ENCODE measurements at regions not wholly inside any gene's neighbourhood (a gene's known extent, or its start where the extent isn't known, plus 50 kb on each side); places are given as distances from the start of the nearest gene placed in this dataset. TPM values are rescaled to one million over a fixed set of nuclear protein-coding genes. Genes with fewer than 3 reads are reported as not detected.

- Histone ChIP-seq H3K4me3 (replicated peaks in 1 of 3) (no peak overlapping the region), H3K9me3 (no peaks in the 10 kb centered on the region), H3K27ac (no peak overlapping the region), H3K36me3 (no peaks in the 10 kb centered on the region), H3K27me3 (no peaks in the 10 kb centered on the region), H3K4me1 (peaks cover 8 to 12% of the 10 kb centered on the region in 2 donors)
- intact Hi-C loops (cut with DNase I), result no loop called here
- no peak for DNase-seq
- no peak for TF ChIP-seq POLR2A (IDR thresholded peaks at IDR 0.05)
- TF ChIP-seq, protein P1, sequence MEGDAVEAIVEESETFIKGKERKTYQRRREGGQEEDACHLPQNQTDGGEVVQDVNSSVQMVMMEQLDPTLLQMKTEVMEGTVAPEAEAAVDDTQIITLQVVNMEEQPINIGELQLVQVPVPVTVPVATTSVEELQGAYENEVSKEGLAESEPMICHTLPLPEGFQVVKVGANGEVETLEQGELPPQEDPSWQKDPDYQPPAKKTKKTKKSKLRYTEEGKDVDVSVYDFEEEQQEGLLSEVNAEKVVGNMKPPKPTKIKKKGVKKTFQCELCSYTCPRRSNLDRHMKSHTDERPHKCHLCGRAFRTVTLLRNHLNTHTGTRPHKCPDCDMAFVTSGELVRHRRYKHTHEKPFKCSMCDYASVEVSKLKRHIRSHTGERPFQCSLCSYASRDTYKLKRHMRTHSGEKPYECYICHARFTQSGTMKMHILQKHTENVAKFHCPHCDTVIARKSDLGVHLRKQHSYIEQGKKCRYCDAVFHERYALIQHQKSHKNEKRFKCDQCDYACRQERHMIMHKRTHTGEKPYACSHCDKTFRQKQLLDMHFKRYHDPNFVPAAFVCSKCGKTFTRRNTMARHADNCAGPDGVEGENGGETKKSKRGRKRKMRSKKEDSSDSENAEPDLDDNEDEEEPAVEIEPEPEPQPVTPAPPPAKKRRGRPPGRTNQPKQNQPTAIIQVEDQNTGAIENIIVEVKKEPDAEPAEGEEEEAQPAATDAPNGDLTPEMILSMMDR (IDR thresholded peaks at IDR 0.05), result no peak
- WGBS, 2 donors, result 91 to 93% methylated on average over 18 of the region's 21 CpGs
Measured at GRCh38 chr2:8630676-8631464, 51.0 kb upstream of the ID2 start.

DNA sequence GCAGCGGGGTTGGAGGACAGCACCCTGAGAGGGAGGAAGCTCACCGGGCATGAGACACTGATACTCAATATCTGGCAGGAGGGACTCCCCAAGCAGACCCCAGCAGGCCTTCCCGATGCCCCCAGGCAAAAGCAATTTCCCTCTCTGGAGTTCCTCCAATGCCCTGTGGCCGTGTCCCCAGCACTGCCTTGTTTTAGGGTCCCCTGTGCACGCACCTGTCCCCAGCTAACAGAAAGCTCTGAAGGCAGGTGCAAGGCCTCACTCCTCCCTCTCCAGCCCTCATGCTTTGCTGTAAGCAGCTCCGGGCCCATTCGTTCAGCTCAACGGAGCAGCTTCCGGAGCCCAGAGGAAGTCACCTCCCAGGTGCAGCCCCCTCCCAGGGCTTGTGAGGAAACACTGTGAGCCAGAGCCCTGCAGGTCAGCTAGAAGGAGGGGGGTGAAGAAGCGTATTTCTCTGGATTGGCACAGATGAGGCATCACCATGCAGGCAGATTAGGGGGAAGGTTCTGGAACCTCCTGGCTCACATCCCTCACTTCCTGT lies 50.3 kb upstream of the ID2 start:
- WGBS, 2 donors, result 89 to 92% methylated on average over 7 to 8 of the region's 10 CpGs
- Histone ChIP-seq H3K27ac (no peak overlapping the region), H3K27me3 (no peaks in the 10 kb centered on the region), H3K9me3 (no peaks in the 10 kb centered on the region), H3K4me3 (replicated peaks in 1 of 3) (no peak overlapping the region), H3K4me1 (peaks cover 8 to 17% of the 10 kb centered on the region in 2 donors), H3K36me3 (no peaks in the 10 kb centered on the region)
- TF ChIP-seq, protein P1 (IDR thresholded peaks at IDR 0.05), result no peak
- no peak for TF ChIP-seq POLR2A (IDR thresholded peaks at IDR 0.05)
- no peak for DNase-seq
- intact Hi-C loops (cut with DNase I), result no loop called here

Small RNAs in the stretch of these regions (small RNA-seq; reads per million reads assigned to genes)
- gene AC092580.3, result not detected
- not detected for gene RNU6ATAC37P
- not detected for gene SNRPEP5
